ENCODE measurements at regions not wholly inside any gene's neighbourhood (a gene's known extent, or its start where the extent isn't known, plus 50 kb on each side); places are given as distances from the start of the nearest gene placed in this dataset.
"Not testable (repeated sequence)": the region's sequence is repeated elsewhere in the genome, so short reads cannot be mapped to it uniquely, and the experiment has no call there.

GRCh38 chr4:59484944-59485343 lies 1715.2 kb upstream of the ADGRL3 start:
- ATAC-seq (ENCODE audit: low FRiP score in 2 of 2) (no peak), DNase-seq (no peak)
- no peaks in the 10 kb centered on the region for H3K27me3 ChIP-seq
- H3K27ac ChIP-seq: no peak overlapping the region
- 44 to 71% methylated on average over 1 of the region's 1 CpG for WGBS, 2 donors
- H3K9me3 ChIP-seq: peaks cover 0 to 5% (median 2%) of the 10 kb centered on the region in 4 donors
- no peak overlapping the region for H3K4me3 ChIP-seq
- no peak for TF ChIP-seq POLR2A (IDR thresholded peaks at IDR 0.05)
- no peak for TF ChIP-seq EP300 (IDR thresholded peaks at IDR 0.05)
- TF ChIP-seq POLR2AphosphoS5 (IDR thresholded peaks at IDR 0.05): no peak
- TF ChIP-seq CTCF (IDR thresholded peaks at IDR 0.05): no peak
- no peaks in the 10 kb centered on the region for H3K4me1 ChIP-seq
- no peaks in the 10 kb centered on the region for H3K36me3 ChIP-seq

- no peak for DNase-seq
- 93 to 99% methylated on average over 2 of the region's 2 CpGs for whole genome bisulfite sequencing, 2 donors
- H3K36me3 ChIP-seq: no peaks in the 10 kb centered on the region
- no peaks in the 10 kb centered on the region for H3K9me3 ChIP-seq
- H3K27ac ChIP-seq: no peak overlapping the region
- TF ChIP-seq POLR2AphosphoS5 (IDR thresholded peaks at IDR 0.05) (no peak), EP300 (IDR thresholded peaks at IDR 0.05) (no peak), CTCF (IDR thresholded peaks at IDR 0.05) (no peak), POLR2A (IDR thresholded peaks at IDR 0.05) (no peak)
- H3K4me3 ChIP-seq: no peak overlapping the region
- no peaks in the 10 kb centered on the region for H3K27me3 ChIP-seq
- ATAC-seq (ENCODE audit: low FRiP score in 2 of 2): no peak
- H3K4me1 ChIP-seq: no peaks in the 10 kb centered on the region
These were observed 1700.0 kb upstream of the ADGRL3 start for GRCh38 chr4:59500103-59500502.

- no peak for ATAC-seq (ENCODE audit: low FRiP score in 2 of 2)
These were observed 1696.4 kb upstream of the ADGRL3 start for GRCh38 chr4:59503731-59504130.

GRCh38 chr4:59511809-59512208 lies 1688.3 kb upstream of the ADGRL3 start:
- not testable (repeated sequence) for H3K36me3 ChIP-seq; H3K4me3 ChIP-seq; H3K27ac ChIP-seq; H3K27me3 ChIP-seq; H3K4me1 ChIP-seq; DNase-seq; H3K9me3 ChIP-seq; ATAC-seq (ENCODE audit: low FRiP score in 2 of 2)
- 85 to 90% methylated on average over 11 of the region's 11 CpGs for WGBS, 2 donors

More at GRCh38 chr4:59503731-59504130, 1696.4 kb upstream of the ADGRL3 start:
- Histone ChIP-seq H3K4me3 (no peak overlapping the region), H3K27ac (no peak overlapping the region), H3K4me1 (no peaks in the 10 kb centered on the region), H3K9me3 (no peaks in the 10 kb centered on the region), H3K36me3 (no peaks in the 10 kb centered on the region), H3K27me3 (no peaks in the 10 kb centered on the region)
- WGBS, 2 donors: 62 to 64% methylated on average over 1 of the region's 1 CpG
- DNase-seq: no peak
- no peak for TF ChIP-seq EP300 (IDR thresholded peaks at IDR 0.05)
- TF ChIP-seq POLR2A (IDR thresholded peaks at IDR 0.05): no peak
- TF ChIP-seq CTCF (IDR thresholded peaks at IDR 0.05): no peak
- no peak for TF ChIP-seq POLR2AphosphoS5 (IDR thresholded peaks at IDR 0.05)

- H3K36me3 ChIP-seq: no peaks in the 10 kb centered on the region
- DNase-seq: peak in 1 of 2 donors; percentile 14
- no peaks in the 10 kb centered on the region for H3K27me3 ChIP-seq
- WGBS, 2 donors: 71 to 79% methylated on average over 1 to 2 of the region's 2 CpGs
- H3K9me3 ChIP-seq: no peaks in the 10 kb centered on the region
- H3K4me1 ChIP-seq: no peaks in the 10 kb centered on the region
- ATAC-seq (ENCODE audit: low FRiP score in 2 of 2): peak in 1 of 2 donors; percentile 15
- H3K4me3 ChIP-seq: no peak overlapping the region
- H3K27ac ChIP-seq: no peak overlapping the region
- TF ChIP-seq POLR2AphosphoS5 (IDR thresholded peaks at IDR 0.05) (no peak), EP300 (IDR thresholded peaks at IDR 0.05) (no peak), CTCF (IDR thresholded peaks at IDR 0.05) (no peak), POLR2A (IDR thresholded peaks at IDR 0.05) (no peak)
These were observed 1683.1 kb upstream of the ADGRL3 start for GRCh38 chr4:59517007-59517406.

Measured in upper lobe of left lung (tissue), 6 donors.